C4-2B (cell line): ENCODE measurements at regions not wholly inside any gene's neighbourhood (a gene's known extent, or its start where the extent isn't known, plus 50 kb on each side); places are given as distances from the start of the nearest gene placed in this dataset.

Experiments
- ZFX ChIP-seq: fragments of 450-650 bp; IDR thresholded peaks from 2 replicates; pipeline ENCODE4 v1.6.1; 2017
- TF ChIP-seq, protein P1 (sequence below): fragments of 450-650 bp; conservative IDR thresholded peaks from 2 replicates; pipeline ENCODE4 v1.5.1; 2017; ENCODE audit warnings: mild to moderate bottlenecking

DNA sequence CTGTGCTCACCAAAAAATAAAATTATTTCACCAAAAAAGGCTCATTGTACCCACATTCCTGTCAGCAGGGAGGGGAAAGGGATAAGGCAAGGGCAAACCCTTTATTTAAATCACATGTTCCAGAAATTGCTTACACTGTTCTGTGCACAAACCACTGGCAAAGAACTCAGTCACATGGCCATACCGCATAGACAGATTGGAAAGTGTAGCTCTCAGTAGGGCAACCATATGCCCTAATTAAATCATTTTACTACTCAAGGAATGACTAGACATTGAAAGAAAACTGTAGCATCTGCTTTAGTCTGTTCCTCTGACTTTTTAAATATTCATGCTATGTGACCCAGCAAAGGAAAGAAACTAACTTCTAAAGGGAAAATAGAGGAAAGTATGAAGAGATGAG, 119.2 kb upstream of the FAM241A start:
- TF ChIP-seq, protein P1, sequence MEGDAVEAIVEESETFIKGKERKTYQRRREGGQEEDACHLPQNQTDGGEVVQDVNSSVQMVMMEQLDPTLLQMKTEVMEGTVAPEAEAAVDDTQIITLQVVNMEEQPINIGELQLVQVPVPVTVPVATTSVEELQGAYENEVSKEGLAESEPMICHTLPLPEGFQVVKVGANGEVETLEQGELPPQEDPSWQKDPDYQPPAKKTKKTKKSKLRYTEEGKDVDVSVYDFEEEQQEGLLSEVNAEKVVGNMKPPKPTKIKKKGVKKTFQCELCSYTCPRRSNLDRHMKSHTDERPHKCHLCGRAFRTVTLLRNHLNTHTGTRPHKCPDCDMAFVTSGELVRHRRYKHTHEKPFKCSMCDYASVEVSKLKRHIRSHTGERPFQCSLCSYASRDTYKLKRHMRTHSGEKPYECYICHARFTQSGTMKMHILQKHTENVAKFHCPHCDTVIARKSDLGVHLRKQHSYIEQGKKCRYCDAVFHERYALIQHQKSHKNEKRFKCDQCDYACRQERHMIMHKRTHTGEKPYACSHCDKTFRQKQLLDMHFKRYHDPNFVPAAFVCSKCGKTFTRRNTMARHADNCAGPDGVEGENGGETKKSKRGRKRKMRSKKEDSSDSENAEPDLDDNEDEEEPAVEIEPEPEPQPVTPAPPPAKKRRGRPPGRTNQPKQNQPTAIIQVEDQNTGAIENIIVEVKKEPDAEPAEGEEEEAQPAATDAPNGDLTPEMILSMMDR, result no peak
- TF ChIP-seq ZFX, result no peak
